Type B pancreatic cell (in vitro differentiated cells): ENCODE measurements at regions not wholly inside any gene's neighbourhood (a gene's known extent, or its start where the extent isn't known, plus 50 kb on each side); places are given as distances from the start of the nearest gene placed in this dataset.

Experiments used
- DNase-seq: peaks from one replicate; pipeline ENCODE4 v3.0.0; 2021; ENCODE audit warnings: mixed read lengths; ENCODE audit not compliant: unreplicated experiment; ENCODE audit errors: extremely low spot score
- H3K27ac Mint-ChIP-seq: 2 replicates; pipeline ENCODE4 v1.8.0; 2021; ENCODE audit warnings: mild to moderate bottlenecking, mixed read lengths
- H3K27me3 Mint-ChIP-seq: 2 replicates; pipeline ENCODE4 v1.8.0; 2021; ENCODE audit warnings: mixed read lengths
- H3K36me3 Mint-ChIP-seq: 2 replicates; pipeline ENCODE4 v1.8.0; 2021; ENCODE audit warnings: mixed read lengths
- H3K4me1 Mint-ChIP-seq: one replicate; pipeline ENCODE4 v1.8.0; 2021; ENCODE audit warnings: mixed read lengths; ENCODE audit not compliant: unreplicated experiment
- H3K4me3 Mint-ChIP-seq: 2 replicates; pipeline ENCODE4 v1.8.0; 2021; ENCODE audit warnings: mild to moderate bottlenecking, mixed read lengths
- H3K9me3 Mint-ChIP-seq: 2 replicates; pipeline ENCODE4 v1.8.0; 2021; ENCODE audit warnings: mixed read lengths
- TF ChIP-seq, protein P1 (sequence below): fragments of 200-600 bp; sonication (generic); conservative IDR thresholded peaks from 2 replicates; pipeline ENCODE4 v1.5.0; 2021; ENCODE audit warnings: antibody characterized with exemption, mild to moderate bottlenecking

DNA sequence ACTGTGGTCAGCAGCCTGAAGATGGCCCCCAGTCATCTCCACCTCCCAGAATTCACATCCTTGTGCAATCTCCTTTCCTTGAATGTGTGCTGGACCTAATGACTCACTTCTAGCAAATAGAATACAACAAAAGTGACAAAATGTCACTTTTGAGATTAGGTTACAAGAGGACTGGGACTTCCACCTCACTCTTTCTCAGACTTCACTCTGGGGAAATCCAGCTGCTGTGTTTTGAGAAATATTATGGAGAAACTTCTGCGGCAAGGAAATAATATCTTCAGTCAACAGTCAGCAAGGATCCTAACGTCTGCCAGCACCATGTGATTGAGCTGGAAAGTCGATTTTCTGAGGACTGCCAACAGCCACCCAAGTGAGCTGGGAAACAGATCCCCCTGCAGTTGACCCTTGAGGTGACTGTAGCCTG, 70.5 kb upstream of the GADD45A start:
- Mint-ChIP-seq H3K27me3 (no peaks in the 10 kb centered on the region), H3K4me3 (no peak overlapping the region), H3K36me3 (peaks cover 3% of the 10 kb centered on the region), H3K27ac (no peak overlapping the region), H3K4me1 (peaks cover 5% of the 10 kb centered on the region), H3K9me3 (no peaks in the 10 kb centered on the region)
- TF ChIP-seq, protein P1, sequence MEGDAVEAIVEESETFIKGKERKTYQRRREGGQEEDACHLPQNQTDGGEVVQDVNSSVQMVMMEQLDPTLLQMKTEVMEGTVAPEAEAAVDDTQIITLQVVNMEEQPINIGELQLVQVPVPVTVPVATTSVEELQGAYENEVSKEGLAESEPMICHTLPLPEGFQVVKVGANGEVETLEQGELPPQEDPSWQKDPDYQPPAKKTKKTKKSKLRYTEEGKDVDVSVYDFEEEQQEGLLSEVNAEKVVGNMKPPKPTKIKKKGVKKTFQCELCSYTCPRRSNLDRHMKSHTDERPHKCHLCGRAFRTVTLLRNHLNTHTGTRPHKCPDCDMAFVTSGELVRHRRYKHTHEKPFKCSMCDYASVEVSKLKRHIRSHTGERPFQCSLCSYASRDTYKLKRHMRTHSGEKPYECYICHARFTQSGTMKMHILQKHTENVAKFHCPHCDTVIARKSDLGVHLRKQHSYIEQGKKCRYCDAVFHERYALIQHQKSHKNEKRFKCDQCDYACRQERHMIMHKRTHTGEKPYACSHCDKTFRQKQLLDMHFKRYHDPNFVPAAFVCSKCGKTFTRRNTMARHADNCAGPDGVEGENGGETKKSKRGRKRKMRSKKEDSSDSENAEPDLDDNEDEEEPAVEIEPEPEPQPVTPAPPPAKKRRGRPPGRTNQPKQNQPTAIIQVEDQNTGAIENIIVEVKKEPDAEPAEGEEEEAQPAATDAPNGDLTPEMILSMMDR = no peak
- no peak for DNase-seq

DNA sequence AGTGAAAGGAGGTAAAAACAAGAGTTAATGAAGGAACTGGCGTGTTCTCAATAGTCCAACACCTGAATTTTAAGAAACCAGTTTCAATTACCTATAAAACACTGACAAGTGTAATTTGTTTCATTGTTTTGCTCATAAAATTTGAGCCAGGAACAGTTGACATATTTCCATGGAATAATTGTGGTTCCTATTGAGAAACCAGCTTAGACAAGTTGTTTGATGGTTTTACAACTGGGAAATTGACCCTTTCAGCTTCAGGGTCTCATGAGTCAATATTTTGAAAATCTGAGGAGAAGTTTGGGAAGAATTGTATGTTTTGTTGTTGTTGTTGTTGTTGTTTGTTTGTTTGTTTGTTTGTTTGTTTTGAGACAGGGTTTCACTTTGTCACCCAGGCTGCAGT, 69.1 kb upstream of the GADD45A start:
- TF ChIP-seq, protein P1 = no peak
- no peak for DNase-seq
- Mint-ChIP-seq H3K27ac (no peak overlapping the region), H3K27me3 (no peaks in the 10 kb centered on the region), H3K4me1 (peaks cover 5% of the 10 kb centered on the region), H3K9me3 (no peaks in the 10 kb centered on the region), H3K36me3 (peaks cover 3% of the 10 kb centered on the region), H3K4me3 (no peak overlapping the region)

DNA sequence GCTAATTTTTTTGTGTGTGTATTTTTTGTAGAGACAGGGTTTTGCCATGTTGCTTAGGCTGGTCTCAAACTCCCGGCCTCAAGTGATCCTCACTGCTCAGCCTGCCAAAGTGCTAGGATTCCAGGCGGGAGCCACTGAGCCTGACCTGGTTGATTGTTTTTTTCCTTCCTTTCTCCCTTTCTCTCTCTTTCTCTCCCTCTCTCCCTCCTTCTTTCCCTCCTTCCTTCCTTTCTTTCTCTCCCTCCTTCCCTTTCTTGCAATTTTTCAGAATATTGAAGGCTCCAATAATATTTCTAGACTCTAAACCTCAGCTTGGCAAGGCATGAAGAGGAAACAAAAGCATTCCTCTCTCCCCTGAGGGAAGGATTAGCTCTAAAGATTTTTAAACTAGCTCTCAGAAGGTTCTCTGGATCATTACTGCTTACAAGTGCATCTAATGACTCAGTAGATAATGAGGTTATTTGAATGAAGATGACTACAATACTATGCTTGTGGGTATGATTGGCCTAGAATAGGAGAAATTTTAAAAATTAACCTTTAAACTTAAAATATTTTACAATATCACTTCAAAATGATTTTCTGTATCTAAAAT, 68.5 kb upstream of the GADD45A start:
- DNase-seq = no peak
- Mint-ChIP-seq H3K4me1 (peaks cover 5% of the 10 kb centered on the region), H3K36me3 (peaks cover 3% of the 10 kb centered on the region), H3K27ac (no peak overlapping the region), H3K9me3 (no peaks in the 10 kb centered on the region), H3K27me3 (no peaks in the 10 kb centered on the region), H3K4me3 (no peak overlapping the region)
- TF ChIP-seq, protein P1 = no peak

DNA sequence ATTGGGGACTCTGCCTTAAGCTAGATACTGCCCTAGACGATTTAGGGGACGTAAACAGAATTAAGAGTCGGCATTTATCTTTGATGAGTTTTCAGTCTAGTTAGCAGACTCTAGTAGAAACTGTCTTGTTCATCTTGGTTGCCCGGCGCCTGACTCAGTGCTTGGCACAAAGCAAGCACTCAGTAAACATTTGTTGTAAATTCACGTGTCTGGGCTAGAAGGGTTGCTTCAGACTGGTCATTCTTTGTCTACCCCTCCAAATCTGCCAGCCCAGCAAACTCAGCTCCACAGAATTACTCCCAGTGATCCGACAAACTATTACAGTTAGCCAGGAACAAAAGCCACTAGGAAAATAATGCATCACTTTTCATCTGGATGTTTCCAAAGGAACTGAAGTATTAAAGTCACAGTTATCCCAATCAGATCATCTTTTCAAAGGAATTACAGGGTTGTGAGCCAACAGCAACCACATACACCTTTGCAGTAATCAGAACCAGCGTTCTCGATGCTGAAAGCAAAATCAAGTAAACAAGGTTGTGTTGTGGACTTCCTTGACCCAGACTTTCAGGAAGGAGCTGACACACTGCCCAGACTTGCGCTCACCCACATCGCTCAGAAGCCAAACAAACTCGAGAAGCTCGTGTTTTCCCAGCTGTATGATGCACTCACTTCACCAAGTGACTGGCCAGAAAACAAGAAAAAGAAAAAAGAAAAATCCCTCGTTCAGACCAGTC, 66.5 kb upstream of the GADD45A start:
- TF ChIP-seq, protein P1 = no peak
- DNase-seq = no peak
- H3K4me3 Mint-ChIP-seq = no peak overlapping the region
- H3K27ac Mint-ChIP-seq = no peak overlapping the region
- peaks cover under 1% of the 10 kb centered on the region for H3K4me1 Mint-ChIP-seq
- peaks cover 3% of the 10 kb centered on the region for H3K36me3 Mint-ChIP-seq
- H3K9me3 Mint-ChIP-seq = no peaks in the 10 kb centered on the region
- H3K27me3 Mint-ChIP-seq = no peaks in the 10 kb centered on the region

DNA sequence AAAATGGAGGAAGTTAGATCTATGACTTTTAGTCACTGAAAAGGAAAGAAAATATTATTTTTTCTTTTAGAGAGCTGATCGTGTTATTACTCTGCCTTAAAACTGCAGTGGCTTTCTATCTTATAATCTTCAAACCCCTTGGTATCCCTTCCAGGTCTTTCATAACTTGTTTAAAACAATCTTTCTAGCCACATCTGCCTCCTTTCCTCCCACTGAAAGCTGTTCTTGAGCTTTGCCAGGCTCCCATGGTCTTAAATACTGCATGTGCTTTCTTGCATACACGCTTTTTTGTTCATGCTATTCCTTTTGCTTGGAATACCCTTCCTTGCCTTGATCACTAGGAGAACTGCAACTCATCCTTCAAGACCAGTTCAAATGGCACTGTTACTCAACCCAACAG, 65.9 kb upstream of the GADD45A start:
- TF ChIP-seq, protein P1 = no peak
- Mint-ChIP-seq H3K27me3 (no peaks in the 10 kb centered on the region), H3K9me3 (no peaks in the 10 kb centered on the region), H3K36me3 (peaks cover 3% of the 10 kb centered on the region), H3K27ac (no peak overlapping the region), H3K4me1 (no peaks in the 10 kb centered on the region), H3K4me3 (no peak overlapping the region)
- DNase-seq = no peak
